SH-SY5Y (cell line): ENCODE measurements at regions not wholly inside any gene's neighbourhood (a gene's known extent, or its start where the extent isn't known, plus 50 kb on each side); places are given as distances from the start of the nearest gene placed in this dataset.

Source experiments
- GATA2 ChIP-seq: IDR thresholded peaks from 2 replicates; pipeline ENCODE4 v1.6.1; 2011; ENCODE audit warnings: mild to moderate bottlenecking, low read depth, low read length
- GATA3 ChIP-seq: IDR thresholded peaks from 2 replicates; pipeline ENCODE4 v1.6.1; 2011; ENCODE audit warnings: low read depth, mild to moderate bottlenecking, low read length, moderate library complexity

DNA sequence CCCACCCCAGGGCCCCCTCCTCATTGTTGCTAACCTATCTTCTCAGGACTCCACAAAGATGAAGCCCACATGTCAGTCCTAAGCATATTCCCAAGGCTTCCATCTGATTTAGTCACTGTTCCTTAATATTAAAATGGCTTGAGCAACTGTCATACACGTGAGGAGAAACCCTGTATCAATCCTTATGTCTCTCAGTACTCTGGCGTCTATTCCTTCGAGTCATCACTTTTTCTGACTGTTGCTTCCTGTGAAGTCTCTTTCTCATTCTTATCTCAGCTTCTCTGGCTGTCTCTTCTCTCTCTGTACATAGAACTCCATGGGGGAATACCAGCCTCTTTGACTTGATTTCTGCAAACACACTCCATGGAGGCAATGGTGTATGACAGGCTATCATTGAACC lies 98.4 kb downstream of the C4BPA start:
- TF ChIP-seq GATA2 (no peak), GATA3 (no peak)
